ENCODE measurements at regions not wholly inside any gene's neighbourhood (a gene's known extent, or its start where the extent isn't known, plus 50 kb on each side); places are given as distances from the start of the nearest gene placed in this dataset.
A peak's percentile ranks its signal among the peaks of the same experiment; 100 is the strongest.

DNA sequence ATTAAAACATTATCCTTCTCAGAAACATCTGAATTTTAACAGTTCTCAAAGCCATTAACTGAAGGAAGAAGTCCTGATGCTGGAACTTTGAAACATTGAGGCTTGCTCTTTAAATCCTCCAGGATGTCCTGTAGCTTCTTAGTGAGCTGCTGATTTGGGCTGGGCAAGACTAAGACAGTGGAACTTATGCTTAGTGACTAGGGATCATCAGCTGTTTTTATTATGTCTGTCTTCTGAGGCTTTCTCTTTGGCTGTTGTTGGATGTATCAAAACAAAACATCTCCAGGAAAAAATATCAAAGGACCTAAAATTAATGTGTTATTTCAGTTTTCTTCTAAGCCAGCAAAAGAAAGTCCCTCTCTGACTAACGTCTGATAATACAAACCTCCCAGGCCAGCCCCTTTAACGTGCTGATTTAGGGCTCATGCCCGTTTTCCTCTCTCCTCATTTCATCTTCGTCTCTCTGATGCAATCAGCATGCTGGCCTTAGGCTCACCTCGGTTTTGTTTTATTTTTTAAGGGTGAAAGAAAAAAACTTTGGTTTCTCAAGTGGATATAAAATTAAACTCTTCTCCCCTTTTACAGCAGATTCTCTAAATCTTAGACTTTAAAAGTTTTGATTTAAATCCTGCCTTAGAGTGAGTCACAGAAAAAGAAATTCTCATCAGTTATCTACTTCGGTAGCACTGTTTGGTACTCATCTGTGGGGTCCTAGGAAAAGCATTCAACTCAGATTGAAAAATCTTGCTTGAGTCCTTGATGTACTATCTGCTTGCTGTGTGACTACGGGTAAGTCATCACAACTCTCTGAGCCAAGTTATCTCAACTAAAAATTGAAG, 106.2 kb upstream of the CCDC91 start:
- no peaks in the 10 kb centered on the region for H4K20me1 ChIP-seq (ENCODE audit: insufficient read depth)
- H3F3A ChIP-seq (replicated peaks; ENCODE audit: insufficient read depth): peaks cover 3% of the 10 kb centered on the region
- no peaks in the 10 kb centered on the region for H3K79me2 ChIP-seq (ENCODE audit: insufficient read depth)
- no peaks in the 10 kb centered on the region for H3K9me2 ChIP-seq
- peaks cover 0 to 9% of the 10 kb centered on the region in 2 experiments; a peak in 2 of 4 replicates for H3K4me1 ChIP-seq (ENCODE audit: control insufficient read depth in 1 of 2, insufficient read depth in 2 of 2, low read depth in 1 of 2, low read length in 1 of 2)
- no peaks in the 10 kb centered on the region for H3K9me3 ChIP-seq
- no peaks in the 10 kb centered on the region for H3K27me3 ChIP-seq (ENCODE audit: insufficient read depth)
- H3K27ac ChIP-seq (ENCODE audit: low read depth in 2 of 2, low read length in 1 of 2): no peak overlapping the region
- TF ChIP-seq NRF1 (IDR thresholded peaks at IDR 0.05; ENCODE audit: low read depth, low read length): no peak
- TF ChIP-seq RAD21 (IDR thresholded peaks at IDR 0.05; ENCODE audit: low read length): no peak
- no peak for TF ChIP-seq SMC3 (IDR thresholded peaks at IDR 0.05; ENCODE audit: low read depth, low read length)
- no peak for TF ChIP-seq SIN3A (IDR thresholded peaks at IDR 0.05; ENCODE audit: borderline replicate concordance, low read depth, low read length)
- TF ChIP-seq GATA2 (CRISPR knock-in tag; IDR thresholded peaks at IDR 0.05): no peak
- no peak for TF ChIP-seq GABPA (IDR thresholded peaks at IDR 0.05; ENCODE audit: low read depth)
- no peak for TF ChIP-seq TAF1 (IDR thresholded peaks at IDR 0.05; ENCODE audit: borderline replicate concordance, low read depth, low read length)
- TF ChIP-seq, protein P1, sequence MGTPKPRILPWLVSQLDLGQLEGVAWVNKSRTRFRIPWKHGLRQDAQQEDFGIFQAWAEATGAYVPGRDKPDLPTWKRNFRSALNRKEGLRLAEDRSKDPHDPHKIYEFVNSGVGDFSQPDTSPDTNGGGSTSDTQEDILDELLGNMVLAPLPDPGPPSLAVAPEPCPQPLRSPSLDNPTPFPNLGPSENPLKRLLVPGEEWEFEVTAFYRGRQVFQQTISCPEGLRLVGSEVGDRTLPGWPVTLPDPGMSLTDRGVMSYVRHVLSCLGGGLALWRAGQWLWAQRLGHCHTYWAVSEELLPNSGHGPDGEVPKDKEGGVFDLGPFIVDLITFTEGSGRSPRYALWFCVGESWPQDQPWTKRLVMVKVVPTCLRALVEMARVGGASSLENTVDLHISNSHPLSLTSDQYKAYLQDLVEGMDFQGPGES (IDR thresholded peaks at IDR 0.05; ENCODE audit: low read depth, low read length): no peak
- TF ChIP-seq, protein P2, sequence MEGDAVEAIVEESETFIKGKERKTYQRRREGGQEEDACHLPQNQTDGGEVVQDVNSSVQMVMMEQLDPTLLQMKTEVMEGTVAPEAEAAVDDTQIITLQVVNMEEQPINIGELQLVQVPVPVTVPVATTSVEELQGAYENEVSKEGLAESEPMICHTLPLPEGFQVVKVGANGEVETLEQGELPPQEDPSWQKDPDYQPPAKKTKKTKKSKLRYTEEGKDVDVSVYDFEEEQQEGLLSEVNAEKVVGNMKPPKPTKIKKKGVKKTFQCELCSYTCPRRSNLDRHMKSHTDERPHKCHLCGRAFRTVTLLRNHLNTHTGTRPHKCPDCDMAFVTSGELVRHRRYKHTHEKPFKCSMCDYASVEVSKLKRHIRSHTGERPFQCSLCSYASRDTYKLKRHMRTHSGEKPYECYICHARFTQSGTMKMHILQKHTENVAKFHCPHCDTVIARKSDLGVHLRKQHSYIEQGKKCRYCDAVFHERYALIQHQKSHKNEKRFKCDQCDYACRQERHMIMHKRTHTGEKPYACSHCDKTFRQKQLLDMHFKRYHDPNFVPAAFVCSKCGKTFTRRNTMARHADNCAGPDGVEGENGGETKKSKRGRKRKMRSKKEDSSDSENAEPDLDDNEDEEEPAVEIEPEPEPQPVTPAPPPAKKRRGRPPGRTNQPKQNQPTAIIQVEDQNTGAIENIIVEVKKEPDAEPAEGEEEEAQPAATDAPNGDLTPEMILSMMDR (IDR thresholded peaks at IDR 0.05): no peak
- no peak for TF ChIP-seq FOXM1 (IDR thresholded peaks at IDR 0.05; ENCODE audit: low read depth)
- TF ChIP-seq TEAD4 (IDR thresholded peaks at IDR 0.05; ENCODE audit: borderline replicate concordance, insufficient read depth): no peak
- no peak for TF ChIP-seq MXI1 (IDR thresholded peaks at IDR 0.05; ENCODE audit: low read depth, low read length)
- H3K4me2 ChIP-seq: no peak overlapping the region
- POLR2A ChIA-PET: no interaction called here
- 66% methylated on average over 7 of the region's 7 CpGs for WGBS (ENCODE audit: low lambda C conversion rate)
- CTCF ChIA-PET: no interaction called here
- H2AFZ ChIP-seq (ENCODE audit: low read depth): no peak overlapping the region
- no peaks in the 10 kb centered on the region for H3K36me3 ChIP-seq (replicated peaks in 1 of 2; ENCODE audit: control insufficient read depth in 1 of 2, insufficient read depth in 2 of 2, low read length in 1 of 2)
- DNase-seq: no peak
- no peak overlapping the region for H3K9ac ChIP-seq
- H3K4me3 ChIP-seq (ENCODE audit: low read depth in 2 of 2, low read length in 1 of 2): no peak overlapping the region

DNA sequence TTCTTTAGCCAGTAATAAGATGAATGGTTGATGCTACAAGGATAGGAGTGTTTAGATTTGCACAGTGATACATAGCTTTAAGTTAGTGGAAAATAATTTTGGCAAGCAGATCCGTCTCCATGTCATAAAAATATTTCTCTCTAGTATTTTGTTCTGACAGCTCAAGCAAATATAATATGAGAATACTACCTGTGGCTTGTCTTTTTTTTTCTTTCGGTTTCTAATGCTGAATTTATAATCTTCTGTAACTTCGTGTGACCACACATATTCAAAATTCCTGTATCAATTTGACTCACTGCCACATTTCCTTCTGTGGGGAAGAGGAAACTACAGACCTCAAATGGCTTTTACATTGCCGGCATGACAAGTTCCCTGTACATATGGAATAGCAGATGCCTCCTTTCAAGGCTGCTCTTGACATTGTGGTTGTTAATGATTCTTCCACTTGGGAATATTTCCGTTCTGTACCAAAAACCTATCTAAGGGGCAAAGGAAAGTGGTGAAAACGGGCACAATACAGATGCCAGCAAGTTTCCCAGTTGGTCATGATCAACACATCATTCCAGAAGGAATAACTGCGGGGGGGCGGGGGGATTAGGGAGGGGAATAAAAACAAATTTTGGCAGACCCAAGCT, 103.6 kb upstream of the CCDC91 start:
- no peak overlapping the region for H3K9ac ChIP-seq
- no peaks in the 10 kb centered on the region for H3K27me3 ChIP-seq (ENCODE audit: insufficient read depth)
- DNase-seq: no peak
- H4K20me1 ChIP-seq (ENCODE audit: insufficient read depth): no peaks in the 10 kb centered on the region
- no peaks in the 10 kb centered on the region for H3K36me3 ChIP-seq (replicated peaks in 1 of 2; ENCODE audit: control insufficient read depth in 1 of 2, insufficient read depth in 2 of 2, low read length in 1 of 2)
- H3F3A ChIP-seq (replicated peaks; ENCODE audit: insufficient read depth): peaks cover 3% of the 10 kb centered on the region
- no peaks in the 10 kb centered on the region for H3K79me2 ChIP-seq (ENCODE audit: insufficient read depth)
- H3K9me2 ChIP-seq: no peaks in the 10 kb centered on the region
- TF ChIP-seq, protein P3, sequence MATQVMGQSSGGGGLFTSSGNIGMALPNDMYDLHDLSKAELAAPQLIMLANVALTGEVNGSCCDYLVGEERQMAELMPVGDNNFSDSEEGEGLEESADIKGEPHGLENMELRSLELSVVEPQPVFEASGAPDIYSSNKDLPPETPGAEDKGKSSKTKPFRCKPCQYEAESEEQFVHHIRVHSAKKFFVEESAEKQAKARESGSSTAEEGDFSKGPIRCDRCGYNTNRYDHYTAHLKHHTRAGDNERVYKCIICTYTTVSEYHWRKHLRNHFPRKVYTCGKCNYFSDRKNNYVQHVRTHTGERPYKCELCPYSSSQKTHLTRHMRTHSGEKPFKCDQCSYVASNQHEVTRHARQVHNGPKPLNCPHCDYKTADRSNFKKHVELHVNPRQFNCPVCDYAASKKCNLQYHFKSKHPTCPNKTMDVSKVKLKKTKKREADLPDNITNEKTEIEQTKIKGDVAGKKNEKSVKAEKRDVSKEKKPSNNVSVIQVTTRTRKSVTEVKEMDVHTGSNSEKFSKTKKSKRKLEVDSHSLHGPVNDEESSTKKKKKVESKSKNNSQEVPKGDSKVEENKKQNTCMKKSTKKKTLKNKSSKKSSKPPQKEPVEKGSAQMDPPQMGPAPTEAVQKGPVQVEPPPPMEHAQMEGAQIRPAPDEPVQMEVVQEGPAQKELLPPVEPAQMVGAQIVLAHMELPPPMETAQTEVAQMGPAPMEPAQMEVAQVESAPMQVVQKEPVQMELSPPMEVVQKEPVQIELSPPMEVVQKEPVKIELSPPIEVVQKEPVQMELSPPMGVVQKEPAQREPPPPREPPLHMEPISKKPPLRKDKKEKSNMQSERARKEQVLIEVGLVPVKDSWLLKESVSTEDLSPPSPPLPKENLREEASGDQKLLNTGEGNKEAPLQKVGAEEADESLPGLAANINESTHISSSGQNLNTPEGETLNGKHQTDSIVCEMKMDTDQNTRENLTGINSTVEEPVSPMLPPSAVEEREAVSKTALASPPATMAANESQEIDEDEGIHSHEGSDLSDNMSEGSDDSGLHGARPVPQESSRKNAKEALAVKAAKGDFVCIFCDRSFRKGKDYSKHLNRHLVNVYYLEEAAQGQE (IDR thresholded peaks at IDR 0.05; ENCODE audit: low read depth, low read length): no peak
- TF ChIP-seq GATA2 (CRISPR knock-in tag; IDR thresholded peaks at IDR 0.05) (no peak), EZH2phosphoT487 (IDR thresholded peaks at IDR 0.05; ENCODE audit: borderline replicate concordance, low read depth) (no peak)
- POLR2A ChIA-PET: no interaction called here
- no peak overlapping the region for H2AFZ ChIP-seq (ENCODE audit: low read depth)
- H3K27ac ChIP-seq (ENCODE audit: low read depth in 2 of 2, low read length in 1 of 2): peak overlapping the region in 1 of 2 experiments; percentile 35; a peak in 1 of 4 replicates
- CTCF ChIA-PET: interaction anchor here (0.5 kb wide), 1 partner anchor 1922 kb away, joined by 3 read pairs; no protein-coding TSS in a partner anchor
- peaks cover 0 to 18% of the 10 kb centered on the region in 2 experiments; a peak in 2 of 4 replicates for H3K4me1 ChIP-seq (ENCODE audit: control insufficient read depth in 1 of 2, insufficient read depth in 2 of 2, low read depth in 1 of 2, low read length in 1 of 2)
- H3K4me3 ChIP-seq (ENCODE audit: low read depth in 2 of 2, low read length in 1 of 2): no peak overlapping the region
- H3K4me2 ChIP-seq: no peak overlapping the region; the same call in 1 of the 2 replicates
- H3K9me3 ChIP-seq: no peaks in the 10 kb centered on the region
- 55% methylated on average over 8 of the region's 8 CpGs for WGBS (ENCODE audit: low lambda C conversion rate)
